ENCODE measurements at regions not wholly inside any gene's neighbourhood (a gene's known extent, or its start where the extent isn't known, plus 50 kb on each side); places are given as distances from the start of the nearest gene placed in this dataset.
"Not testable (repeated sequence)": the region's sequence is repeated elsewhere in the genome, so short reads cannot be mapped to it uniquely, and the experiment has no call there.

DNA sequence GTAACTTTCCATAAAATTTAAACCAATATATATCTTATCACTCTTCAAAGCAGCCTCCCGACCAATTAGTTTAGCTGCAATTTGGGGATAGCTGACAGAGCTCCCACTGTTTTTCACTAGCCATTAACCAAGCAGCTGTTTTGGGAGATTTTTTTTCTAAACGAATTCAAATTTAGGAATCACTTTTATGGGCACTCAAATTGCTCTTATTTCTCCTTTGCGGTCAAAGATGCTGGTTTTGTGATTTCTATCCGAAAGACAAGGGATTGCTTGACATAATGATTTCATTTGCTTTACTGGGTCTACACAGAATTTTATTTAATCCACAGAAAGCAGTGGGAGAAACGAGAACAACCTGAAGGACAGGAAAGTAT, 505.7 kb upstream of the IL12A start:
- no peak for DNase-seq

DNA sequence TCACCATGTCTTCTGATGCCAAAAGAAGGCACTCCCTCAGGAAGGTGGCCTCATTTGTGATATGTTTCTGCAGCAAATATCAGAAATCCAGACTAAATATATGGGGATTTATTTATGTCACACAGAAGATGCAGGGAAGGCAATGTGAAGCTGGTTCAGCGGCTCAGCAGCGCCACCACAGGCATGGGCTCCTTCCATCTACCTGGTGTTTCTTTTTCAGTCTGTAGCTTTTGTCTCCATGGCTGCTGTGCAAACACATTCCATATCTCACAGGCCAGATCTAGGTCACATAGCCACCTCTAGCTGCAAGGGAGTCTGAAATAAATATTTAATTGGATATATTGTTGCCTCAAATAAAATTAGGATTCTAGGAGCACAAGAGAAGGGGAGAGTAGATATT, 502.1 kb upstream of the IL12A start:
- no peak for DNase-seq

DNA sequence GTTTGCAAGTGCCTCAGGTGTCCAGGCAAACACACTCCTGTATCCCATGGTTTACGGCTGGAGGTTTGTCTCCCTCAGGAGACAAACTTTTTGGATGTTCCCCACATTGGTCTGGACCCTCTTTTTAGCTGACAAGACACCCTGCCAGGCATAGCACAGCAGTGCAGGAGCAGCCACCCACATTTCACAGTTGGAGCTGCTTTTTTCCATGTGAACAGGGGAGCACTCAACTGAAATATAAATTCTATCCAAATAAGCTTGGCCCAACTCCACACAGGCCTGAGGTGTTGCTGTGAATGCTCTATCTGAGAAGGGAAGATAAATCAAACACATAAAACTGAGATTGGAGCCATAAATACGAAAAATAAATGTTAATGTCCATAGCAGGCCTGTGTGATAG, 501.3 kb upstream of the IL12A start:
- DNase-seq: no peak

DNA sequence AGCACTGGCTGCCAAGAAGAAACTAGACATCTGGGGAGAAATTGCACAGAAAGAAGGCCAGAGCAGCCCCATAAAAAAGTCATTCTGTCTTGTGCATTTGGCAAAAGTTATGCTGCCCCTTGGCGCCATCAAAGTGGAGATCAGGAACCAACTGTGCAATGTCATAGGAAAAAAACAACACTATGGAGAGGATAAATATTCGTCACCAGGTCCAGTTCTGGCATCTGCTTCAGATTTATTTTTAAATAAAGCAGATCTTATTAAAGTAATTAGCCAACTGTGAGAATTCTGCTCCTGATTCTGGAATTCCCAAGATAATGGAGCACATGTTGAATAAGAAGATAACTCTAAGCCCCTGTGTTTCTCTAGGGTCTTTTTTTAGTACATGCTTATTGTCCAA, 500.0 kb upstream of the IL12A start:
- DNase-seq: no peak

DNA sequence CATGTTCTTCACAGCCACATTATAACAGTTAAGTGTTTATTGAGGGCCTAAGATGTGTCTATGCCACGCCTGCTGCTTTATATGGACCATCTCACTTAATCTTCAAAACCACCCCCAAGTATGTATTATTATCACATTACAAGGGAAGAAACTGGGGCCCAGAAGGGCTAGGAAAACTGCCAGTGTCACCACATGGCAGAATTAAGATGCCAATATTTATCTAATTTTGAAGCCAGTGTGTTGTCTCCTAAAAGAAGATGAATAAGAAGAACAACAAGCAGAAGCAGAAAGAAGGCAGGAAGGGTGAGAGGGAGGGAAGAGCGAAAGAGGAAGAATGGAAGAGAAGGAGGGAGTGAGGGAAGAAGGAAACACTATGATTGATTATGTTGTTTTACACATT, 491.3 kb upstream of the IL12A start:
- DNase-seq: no peak

DNA sequence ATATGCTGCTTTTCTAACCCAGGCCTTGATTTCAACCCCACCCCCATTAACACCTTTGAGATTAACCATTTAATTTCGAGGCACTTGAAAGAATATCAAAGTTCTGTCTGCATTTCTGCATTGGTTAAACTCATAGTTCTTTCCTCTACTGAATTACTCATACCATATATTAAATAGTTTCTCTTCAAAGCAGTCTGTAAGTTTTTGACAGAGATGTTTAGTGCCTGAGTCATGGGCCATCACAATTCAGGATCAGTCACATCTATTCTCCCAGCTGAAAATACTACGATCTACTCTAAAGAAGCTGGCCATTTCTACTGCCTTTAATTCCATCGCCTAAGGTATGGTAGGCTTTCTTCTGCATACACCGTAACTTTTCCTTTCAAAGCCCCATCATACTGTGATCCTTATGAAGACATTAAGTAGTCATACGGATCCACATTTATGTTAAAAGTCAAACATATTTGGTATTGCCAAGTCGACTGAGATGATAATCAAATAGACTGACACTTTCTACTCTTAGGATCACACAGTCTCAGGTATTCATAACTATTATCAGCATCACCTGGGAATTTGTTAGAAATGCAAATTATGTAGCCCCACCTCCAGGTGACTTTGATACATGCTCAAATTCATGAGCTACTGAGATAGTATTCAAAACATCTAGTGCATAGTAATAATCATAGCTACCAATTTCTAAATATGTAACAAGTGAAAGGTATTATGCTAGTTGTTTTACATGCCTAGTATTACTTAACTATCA, 489.4 kb upstream of the IL12A start:
- DNase-seq: no peak

DNA sequence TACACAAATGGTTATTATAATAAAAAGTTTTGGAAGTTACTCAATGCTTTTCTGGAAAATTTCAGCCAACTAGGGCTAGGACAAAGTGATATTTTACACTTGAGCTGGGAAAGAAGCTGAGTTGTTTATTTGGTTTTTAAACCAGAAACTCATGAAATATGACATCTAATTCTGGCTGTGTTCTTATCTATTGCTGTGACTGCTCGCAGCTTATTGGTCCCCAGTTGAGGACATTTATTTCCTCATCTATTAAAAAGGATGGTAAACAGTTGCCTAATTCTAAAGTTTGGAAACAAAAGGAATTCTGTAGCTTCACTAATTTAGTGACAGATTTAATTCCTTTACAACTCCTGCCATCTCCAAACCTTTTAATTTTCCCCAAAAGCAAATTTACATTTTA, 487.6 kb upstream of the IL12A start:
- DNase-seq: no peak

DNA sequence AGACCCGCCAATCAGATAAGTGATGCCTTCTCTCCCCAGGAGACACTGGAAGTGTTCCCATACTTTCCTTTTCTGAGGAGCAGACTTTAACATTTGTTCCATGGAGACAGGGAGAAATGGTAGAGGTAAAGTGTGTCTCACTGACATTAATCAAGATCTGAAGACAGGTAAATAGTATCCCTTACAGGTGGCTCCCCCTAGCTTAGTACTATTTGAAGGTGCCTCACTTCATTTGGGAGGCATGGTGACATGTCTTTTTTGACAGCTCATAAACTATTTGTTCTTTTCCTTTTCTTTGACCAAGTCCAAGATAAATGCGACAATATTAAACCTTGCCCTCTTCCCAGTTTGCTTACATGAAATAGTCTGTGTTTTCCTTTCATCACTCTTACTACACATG, 485.6 kb upstream of the IL12A start:
- DNase-seq: no peak

DNA sequence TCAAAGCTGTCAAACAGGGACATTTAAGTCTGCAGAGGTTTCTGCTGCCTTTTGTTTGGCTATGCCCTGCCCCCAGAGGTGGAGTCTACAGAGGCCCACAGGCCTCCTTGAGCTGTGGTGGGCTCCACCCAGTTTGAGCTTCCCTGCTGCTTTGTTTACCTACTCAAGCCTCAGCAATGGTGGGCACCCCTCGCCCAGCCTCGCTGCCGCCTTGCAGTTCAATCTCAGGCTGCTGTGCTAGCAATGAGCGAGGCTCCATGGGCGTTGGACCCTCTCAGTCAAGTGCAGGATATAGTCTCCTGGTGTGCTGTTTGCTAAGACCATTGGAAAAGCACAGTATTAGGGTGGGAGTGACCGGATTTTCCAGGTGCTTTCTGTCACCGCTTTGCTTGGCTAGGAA, 477.6 kb upstream of the IL12A start:
- DNase-seq: not testable (repeated sequence)

DNA sequence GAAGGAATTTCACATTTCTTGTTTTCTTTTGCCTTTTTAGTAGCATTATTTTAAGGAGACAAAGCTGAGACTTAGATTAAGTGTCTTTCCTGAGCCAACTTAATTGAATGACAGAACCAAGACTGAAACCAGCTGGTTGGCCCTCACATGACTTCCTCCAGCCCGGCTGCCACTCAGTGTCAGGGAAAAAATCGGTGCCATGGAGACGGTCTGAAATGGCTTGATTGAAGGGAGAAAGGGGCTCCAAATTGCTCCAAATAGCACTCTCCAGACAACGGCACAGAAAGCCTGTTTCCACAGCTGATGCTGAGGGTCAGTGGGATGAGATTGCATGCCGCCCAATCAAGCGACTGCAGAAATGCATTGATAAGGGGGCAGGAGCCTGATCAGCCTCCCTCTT, 475.2 kb upstream of the IL12A start:
- no peak for DNase-seq

DNA sequence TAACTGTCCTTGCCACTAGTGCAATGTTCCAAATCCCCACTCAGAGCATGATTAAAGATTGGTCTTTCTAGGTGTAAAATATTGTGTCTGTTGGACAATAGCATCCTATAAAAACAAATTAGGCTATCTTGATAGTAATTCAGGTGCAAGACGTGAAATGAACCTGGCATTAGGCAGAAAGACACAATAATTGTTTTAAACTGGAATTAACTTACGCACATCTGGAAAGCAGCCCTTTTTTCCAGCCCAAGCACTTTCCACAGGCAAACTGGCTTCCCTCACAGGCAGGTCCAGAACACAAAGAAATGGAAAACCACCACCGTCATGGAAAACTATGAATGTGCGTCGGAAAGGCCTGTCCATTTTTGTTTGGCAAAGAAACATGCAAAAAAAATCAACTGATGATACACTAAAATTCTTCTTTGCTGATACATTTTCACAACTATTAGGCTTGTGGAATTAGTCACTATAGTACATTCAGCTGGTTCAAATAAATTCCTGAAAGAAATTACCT, 474.7 kb upstream of the IL12A start:
- no peak for DNase-seq

DNA sequence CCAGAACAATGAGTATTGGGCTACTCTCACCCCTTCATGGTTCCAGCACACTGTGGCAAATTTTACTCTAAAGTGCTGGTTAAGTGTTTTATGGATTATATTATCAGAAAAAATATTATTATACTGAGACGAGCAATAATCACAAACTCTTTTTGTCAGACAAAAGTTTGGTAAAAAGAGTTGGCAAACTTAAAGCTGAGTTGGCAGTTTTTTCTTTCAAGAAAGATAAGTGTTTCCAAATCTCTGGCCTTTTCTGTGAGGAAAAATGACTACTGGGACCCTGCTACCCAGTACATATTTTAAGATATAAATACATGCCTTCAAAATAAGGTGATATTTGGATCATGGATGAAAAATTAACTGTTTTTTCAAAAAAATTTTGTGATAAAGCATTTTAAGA, 471.5 kb upstream of the IL12A start:
- DNase-seq: no peak

DNA sequence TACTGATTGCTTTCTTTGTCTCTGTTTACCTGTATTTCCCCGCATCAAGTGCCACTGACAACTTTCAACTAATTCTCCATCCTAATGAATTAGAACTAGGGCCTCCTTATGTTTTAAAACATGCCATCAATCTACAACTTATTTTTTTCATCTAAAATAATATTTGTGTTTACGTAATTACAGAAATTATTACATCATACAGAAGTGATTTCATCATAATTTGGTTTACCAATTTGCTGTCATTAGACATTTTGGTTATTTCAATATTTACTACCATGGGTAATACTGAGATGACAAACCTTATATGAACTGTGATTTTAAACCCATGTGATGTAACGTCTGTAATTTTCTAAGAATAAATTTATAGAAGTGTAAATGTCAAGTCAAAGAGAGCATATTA, 468.0 kb upstream of the IL12A start:
- DNase-seq: no peak

DNA sequence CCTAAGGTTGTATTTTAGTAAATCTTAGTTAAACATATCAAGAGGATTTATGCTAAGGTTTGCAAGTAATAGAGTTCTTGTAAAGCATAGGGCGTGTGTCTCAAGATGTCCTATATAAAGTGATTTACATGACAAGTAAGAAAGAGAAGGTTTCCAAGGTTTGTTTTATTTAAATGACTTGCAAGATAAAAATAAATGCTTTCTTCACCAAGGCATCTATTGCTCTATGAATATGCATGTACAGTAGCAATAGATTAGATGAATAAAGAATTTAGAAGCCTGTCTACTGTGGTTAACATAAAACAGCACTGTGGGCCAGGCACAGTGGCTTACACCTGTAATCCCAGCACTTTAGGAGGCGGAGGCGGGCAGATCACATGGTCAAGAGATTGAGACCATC, 466.4 kb upstream of the IL12A start:
- DNase-seq: no peak

DNA sequence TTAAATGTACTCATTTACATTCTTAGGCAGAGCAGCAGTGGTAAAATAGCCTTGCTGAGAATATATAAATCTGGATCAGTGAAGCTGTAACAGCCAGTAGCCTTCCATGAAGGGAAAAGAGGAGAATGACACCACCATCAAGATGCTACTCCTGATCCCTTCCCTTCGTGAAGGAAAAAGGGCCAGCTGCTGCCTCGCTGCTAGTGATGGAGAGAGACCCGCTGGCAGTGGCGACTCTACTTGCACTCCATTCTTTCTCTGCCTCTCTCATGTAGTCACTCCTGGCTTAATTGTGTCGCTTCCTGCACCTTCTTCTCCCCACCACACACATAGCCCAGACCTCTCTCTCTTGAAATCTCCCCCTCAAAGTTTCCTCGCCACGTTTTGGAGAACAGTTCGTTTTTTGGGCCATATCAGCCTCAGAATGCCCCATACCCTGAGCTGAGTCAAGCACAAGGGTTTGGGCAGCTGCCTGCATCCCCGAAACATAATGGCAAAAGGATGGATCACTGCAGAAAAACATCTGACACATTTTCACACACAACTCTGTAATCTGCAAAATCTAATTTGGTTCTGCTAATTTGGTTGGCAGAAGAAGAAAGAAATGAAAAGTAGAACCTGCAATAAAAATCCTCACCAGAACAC, 460.3 kb upstream of the IL12A start:
- DNase-seq: no peak

DNA sequence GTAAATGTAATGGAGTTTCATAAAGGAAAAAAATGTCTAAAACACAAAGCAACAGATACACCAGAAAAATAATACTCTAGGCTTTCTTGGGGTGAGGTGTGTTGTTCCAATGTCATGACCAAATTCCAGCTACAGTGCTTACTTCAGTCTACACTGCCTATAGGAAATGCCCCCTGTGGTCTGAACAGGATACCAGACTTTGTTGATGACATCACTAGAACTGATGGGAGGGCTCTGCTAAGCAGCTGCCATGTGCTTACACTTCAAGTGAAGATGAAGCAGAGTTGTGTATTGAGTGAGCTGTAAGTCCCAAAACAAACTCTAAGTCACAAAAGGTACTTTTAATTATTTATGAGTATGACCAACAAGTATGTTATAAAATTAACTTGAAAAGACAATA, 456.1 kb upstream of the IL12A start:
- no peak for DNase-seq

DNA sequence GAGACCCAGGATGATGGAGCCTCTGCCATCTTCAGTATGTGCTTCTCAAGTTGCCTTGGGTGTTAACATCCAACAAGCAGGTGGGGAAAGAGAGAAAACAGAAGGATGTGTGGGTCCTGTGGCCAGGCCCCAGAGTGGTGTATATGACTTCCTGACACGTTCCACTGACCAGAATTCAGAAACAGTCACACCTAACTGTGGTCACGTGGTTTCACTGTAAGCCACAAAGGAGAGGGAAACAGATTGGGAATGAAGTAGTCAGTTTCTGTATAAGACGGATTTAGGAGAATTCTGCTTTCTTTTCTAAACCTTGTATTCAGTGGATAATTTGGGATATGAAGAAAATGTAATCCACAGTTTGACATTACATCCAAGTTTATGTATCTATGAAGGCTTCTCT, 454.1 kb upstream of the IL12A start:
- DNase-seq: no peak

DNA sequence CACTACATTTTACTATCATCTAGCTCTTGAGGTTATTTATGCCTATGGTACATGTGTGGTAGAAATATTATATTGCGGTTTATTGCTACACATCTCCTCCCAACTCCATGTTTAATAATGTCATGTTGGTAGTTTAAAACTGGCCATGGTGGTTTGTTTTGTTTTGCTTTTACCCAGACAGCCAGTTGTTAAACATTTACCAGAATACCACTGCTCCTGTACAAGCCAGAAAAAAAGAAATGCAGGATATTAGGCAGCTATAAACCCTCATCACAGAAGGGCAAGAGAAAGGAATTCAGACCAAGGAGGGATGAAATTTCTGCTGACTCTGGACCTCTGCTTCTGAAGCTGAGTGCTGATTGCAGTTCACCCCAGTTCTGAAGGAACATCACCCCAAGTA, 451.8 kb upstream of the IL12A start:
- DNase-seq: no peak

DNA sequence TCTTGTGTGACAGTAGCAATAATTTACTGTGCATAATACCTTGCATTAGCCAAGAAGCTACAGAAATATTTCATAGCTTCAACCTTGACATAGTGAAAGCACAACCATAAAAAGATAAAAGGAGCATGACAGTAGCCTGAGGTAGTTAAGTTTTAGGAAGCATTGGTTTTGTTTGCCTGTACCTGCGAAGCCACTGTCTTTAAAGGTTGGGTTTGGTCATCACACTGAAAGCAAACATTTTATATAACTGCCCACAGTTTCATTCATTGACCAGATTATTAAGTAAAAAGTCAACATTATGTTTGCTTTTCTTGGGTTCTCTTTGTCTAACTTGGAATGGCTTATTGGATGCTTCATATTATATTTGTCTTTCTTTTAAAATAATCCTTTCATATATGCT, 450.1 kb upstream of the IL12A start:
- no peak for DNase-seq

DNA sequence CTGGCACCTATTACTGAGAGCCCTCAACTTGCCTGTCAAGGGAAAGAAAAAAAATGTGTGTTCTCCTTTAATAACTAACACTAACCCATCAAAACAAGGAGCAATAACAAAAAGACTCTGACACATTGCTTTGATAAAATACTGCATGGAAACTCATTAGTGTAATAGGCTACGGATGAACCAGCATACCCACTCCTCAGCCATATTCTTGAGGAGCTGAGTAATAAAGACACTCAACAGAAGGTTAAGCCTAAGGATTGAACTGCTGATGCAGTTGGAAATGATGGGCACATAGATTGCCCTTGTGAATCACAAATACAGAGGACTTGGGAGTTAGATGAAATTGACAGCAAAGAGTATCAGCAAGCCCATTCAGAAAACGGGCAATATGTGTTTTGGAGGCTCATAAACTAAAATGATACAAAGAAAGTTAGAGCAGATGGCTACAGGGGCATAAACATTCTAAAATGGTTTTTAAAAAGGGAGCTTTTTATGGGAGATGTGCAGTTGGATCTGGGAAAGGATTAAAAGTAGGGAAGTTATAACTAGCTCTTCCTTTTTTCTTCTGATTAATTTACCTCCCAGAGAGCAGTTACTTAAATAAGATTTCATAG, 447.6 kb upstream of the IL12A start:
- DNase-seq: no peak

DNA sequence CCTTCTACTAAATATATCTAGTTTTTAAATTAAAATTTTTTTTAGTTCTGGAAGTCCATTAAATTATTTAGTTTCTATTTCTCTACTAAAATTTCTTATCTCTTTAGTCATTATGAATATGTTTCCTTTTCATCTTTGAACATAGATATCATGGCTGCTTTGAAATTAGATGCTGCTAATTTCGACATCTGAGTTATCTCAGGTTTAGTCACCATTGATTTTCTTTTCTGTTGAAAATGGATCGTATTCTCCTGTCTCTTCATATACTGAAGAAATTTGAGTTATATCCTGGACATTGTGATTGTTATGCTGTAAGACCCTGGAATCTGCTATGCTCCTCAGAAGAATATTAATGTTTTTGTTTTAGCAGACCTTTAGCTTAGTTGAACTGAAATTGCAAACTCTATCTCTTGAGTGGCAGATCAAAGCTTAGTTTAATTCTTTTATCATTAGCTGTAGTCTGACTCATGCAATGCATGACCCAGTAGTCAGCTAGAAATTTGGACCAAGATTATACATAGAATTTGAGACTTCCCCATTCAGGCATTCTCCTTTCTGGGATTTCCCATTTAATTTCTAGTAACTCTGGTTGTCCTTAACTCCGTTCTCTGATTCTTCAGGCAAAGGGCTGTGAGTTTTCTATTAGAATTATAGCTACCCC, 439.8 kb upstream of the IL12A start:
- no peak for DNase-seq

DNA sequence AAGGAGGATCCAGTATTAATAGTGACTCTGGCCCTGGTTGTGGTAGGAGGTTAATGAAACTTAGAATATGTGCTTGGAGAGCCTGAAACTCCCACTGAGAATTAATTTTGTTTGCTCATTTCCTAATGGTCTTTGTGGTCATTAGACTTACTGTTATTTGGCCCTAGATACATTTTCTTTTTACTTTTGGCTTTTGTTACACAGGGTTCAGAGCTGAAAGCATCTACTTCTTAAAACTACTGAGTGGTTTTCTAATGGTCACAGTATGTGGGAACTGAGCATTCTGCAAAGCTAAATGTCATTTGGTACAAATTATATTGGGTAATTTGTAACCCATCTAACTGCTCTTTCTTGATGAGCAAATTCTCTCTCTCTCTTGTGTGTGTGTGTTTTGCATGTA, 433.4 kb upstream of the IL12A start:
- no peak for DNase-seq

DNA sequence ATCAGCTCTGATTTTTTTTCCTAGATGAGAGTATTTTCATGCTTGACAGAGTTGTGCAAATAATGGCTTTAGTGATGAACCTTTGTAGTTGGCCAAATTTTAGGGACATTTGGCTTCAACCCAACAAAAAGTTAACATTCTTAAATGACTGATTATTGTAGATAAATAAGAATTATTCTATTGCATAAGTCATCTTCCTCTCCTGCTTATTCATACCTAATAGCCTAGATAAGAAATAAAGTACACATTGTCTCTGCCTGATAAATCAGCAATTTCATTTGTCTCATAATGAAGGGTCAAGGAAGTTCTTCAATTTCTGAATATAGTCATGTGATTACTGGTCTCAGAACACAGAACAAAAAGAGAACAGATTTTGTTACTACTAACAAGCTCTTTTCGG, 428.9 kb upstream of the IL12A start:
- no peak for DNase-seq
